NCI-H146 treated with DMSO at 0.1 percent for 48 hours (cell line): ENCODE measurements at regions not wholly inside any gene's neighbourhood (a gene's known extent, or its start where the extent isn't known, plus 50 kb on each side); places are given as distances from the start of the nearest gene placed in this dataset.
"Not testable (repeated sequence)": the region's sequence is repeated elsewhere in the genome, so short reads cannot be mapped to it uniquely, and the experiment has no call there.

ENCODE experiments used
- DNase-seq: peaks from one replicate; lab custom pipeline; 2025; ENCODE audit not compliant: unreplicated experiment; lab: John Stamatoyannopoulos, UW

GRCh38 chr20:5696011-5696559 is 54.1 kb upstream of the SHLD1 start:
- no peak for DNase-seq

DNA sequence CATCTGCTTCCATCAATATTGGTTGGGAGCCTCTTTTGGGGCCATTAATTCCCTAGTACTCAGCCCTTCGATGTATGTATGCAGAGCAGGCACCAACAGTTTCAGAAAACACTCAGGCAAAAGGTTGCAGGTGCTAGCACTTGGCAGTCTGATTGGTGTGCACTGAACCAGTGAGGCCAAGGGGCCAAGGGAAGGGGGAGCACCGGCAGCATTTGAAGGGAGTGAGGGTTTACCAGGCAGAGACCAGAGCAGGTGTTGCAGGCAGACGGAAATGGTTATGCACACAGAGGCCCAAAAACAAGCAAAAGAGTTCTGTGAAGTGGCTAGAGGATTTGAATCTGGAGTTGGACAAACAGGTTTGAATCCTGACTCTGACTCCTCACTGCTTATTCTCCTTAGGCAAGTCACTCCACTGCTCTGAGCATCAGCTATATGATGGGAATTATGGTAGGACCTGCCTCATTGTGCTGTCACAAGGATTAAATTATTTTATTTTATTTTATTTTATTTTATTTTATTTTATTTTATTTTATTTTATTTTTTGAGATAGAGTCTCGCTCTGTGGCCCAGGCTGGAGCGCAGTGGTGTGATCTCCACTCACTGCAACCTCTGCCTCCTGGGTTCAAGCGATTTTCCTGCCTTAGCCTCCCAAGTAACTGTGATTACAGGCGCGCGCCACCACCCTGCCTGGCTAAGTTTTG is 58.1 kb upstream of the SHLD1 start:
- peak; percentile 66 for DNase-seq

GRCh38 chr20:5689463-5689862 is 60.7 kb upstream of the SHLD1 start:
- no peak for DNase-seq

DNA sequence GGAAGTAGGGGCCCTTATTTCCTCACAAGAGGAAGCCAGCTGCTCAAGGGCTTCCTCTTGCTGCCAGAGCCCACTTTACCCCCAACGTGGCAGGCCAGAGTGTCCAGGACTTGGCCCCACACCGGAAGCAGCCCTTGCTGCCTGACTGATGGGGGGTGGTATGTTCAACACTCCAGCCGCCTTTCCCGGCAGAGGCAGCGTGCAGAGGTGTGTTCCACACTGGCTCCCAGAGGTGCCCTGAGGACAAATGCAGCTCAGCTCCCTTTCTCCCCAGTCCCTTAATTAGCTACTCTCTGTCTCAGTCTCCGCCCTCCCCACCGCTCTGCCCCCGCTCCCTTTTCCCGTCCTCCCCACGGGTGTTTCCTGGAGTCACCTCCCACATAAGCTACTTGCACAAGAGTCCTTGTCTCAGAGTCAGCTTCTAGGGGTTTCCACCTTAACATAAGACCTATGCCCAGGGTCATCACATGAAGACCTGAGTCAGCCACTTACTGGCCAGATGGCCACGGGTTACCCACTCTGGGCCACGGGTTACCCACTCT is 61.7 kb upstream of the SHLD1 start:
- no peak for DNase-seq

- no peak for DNase-seq
These were observed 62.3 kb upstream of the SHLD1 start for GRCh38 chr20:5687884-5688283.

GRCh38 chr20:5686384-5687105 is 63.7 kb upstream of the SHLD1 start:
- no peak for DNase-seq

DNA sequence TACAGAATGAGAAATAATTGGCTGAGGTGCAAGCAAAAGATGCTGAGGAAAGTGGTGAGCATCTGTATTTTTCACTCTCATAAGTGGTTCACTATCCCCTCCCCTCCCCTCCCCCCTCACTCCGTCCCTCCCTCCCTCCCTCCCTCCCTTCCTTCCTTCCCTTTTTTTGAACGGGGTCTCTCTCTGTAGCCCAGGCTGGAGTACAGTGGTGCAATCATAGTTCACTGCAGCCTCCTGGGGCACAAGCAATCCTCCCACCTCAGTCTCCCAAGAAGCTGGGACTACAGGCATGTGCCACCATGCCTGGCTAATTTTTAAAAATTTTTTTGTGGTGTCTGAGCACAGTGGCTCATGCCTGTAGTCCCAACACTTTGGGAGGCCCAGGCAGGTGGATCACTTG is 67.6 kb upstream of the SHLD1 start:
- DNase-seq = not testable (repeated sequence)

GRCh38 chr20:5680192-5680591 is 69.4 kb upstream of the GPCPD1 start:
- DNase-seq = no peak

GRCh38 chr20:5678777-5679176 is 68.0 kb upstream of the GPCPD1 start:
- no peak for DNase-seq

DNA sequence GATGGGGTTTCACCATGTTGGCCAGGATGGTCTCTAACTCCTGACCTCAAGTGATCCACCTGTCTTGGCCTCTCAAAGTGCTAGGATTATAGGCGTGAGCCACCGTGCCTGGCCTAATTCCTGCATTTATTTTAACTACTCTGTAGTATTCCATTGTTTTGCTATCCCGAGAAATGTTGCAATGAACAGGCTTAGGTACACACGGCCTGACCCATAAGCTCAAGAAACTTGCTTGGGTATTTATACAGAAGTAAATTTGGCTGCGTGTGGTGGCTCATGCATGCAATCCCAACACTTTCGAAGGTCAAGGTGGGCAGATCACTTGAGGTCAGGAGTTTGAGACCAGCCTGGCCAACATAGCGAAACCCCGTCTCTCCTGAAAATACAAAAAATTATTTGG is 67.1 kb upstream of the GPCPD1 start:
- DNase-seq = not testable (repeated sequence)

DNA sequence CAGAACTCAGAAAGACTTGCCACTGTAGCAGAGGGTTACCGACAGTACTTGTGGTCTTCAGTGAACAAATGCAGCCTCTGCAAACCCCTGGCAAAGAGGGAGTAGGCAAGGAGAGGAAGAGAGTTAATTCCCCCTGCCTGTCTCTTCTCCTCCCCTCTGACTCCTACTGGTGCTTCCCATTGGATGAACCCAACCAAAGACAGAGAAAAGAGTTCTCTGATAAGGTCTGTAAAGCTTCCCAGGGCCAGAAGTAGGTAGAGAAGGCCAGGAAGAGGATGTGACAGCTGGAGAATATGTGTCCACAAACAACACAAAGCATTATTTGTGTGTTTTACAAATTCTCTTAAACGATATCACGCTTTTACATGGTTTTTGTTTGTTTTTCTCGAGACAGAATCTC is 66.6 kb upstream of the GPCPD1 start:
- DNase-seq = no peak

GRCh38 chr20:5675103-5676091 is 64.6 kb upstream of the GPCPD1 start:
- DNase-seq = no peak

DNA sequence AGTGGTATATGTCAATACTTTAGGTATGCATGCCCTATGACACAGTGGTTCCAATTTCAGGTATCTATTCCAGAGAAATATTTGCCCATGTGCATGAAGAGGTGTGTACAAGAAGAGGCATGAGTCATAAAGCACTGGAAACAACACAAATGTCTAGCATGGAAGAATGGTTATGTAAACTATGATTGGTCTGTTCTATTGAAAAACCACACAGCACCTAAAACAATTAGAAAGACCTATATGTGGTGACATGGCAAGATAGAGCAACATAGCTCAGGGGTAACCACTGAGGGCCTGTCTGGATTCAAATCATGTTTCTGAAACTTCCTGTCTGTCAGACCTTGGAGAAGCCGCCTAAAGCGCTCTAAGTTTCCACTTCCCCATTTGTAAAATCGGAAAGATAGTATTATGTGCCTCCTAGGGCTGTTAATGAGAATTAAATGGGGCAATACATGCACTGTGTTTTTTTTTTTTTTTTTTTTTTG is 63.4 kb upstream of the GPCPD1 start:
- DNase-seq = no peak

GRCh38 chr20:5670874-5671273 is 60.1 kb upstream of the GPCPD1 start:
- no peak for DNase-seq

- no peak for DNase-seq
These were observed 59.3 kb upstream of the GPCPD1 start for GRCh38 chr20:5670036-5670536.

DNA sequence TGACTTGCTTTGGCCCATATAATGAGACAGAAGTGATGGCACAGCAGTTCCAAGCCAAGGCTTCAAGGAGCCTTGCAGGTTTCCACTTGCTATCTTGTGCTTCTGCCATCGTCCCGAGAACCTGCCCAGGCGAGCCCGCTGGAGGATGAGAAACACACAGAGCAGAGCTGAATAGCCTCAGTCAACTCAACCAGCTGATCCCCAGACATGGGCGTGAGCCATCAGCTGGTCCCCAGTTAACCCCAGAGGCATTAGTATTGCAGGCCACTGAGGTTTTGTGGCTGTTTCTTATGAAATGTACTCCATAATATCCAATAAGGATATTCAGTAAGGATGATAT is 57.7 kb upstream of the GPCPD1 start:
- no peak for DNase-seq

DNA sequence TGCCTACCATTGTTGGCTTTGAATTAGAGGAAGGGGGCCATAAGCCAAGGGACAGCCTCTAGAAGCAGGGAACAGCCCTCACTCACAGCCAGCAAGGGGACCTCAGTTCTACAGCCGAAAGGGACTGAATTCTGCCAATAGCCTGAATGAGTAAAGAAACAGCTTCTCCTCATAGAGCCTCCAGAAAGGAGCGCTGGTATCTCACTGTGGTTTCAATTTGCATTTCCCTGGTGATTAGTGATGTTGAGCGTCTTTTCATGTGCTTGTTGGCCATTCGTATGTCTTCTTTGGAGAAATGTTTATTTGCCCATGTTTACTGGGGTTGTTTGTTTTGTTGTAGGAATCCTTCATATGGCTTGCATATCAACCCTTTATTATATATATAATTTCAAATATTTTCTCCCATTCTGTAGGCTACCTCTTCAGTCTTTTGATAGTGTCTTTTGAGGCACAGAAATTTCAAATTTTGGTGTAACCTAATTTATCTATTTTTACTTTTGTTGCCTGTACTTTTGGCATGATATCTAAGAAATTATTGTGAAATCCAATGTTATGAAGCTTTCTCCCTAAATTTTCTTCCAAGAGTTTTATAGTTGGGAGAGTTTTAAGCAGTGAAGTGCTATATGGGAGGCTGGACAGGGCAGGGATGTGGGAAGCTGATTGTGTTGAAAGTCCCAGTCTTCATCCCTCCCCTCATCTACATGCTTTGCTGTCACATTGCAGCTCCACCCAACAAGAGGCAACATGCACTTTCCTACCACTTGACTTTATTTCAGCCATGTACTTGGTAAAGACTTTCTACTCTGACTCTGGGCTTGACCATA is 57.1 kb upstream of the GPCPD1 start:
- DNase-seq = no peak

DNA sequence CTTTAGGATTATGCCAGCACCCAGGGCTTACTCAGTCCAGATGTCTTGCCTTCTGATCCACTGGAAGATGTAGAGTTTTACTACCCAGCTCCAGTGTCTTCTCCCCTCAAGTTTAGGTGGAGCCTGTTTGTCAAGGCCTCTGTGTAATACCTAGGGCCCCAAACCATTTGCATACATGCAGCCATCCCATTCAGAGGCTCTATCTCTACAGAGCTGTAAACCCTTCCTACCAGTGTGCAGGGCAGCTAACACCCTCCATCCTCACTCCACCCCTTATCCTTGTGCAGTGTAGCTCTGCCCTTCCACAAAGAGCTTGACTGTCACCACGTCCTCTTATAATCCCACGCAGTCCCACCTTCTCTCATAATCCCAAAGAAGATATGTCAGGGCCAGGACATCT is 54.6 kb upstream of the GPCPD1 start:
- DNase-seq = no peak

GRCh38 chr20:5663396-5663795 is 52.6 kb upstream of the GPCPD1 start:
- DNase-seq = no peak

DNA sequence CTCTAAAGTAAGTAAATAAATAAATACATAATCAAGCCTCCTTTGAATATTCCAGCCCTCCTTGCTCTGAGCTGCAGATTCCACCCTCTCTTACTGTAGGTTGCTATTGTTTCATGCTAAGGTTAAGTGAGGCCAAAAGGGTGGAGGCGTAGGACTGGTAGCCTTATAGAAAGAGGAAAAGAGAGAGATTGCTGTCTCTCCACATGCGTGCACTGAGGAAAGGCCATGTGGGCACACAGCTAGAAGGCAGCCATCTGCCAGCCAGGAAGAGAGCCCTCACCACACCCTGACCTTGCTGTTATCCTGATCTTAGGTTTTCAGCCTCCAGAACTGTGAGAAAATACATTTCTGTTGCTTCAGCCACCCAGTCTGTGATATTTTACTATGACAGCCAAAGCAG is 52.0 kb upstream of the GPCPD1 start:
- no peak for DNase-seq
